MM.1S (cell line): ENCODE measurements at regions not wholly inside any gene's neighbourhood (a gene's known extent, or its start where the extent isn't known, plus 50 kb on each side); places are given as distances from the start of the nearest gene placed in this dataset.

Experiments
- EZH2phosphoT487 ChIP-seq: fragments of 300-600 bp; sonication (generic); IDR thresholded peaks from 2 replicates; pipeline ENCODE4 v1.6.1; 2018; ENCODE audit warnings: antibody characterized with exemption, low read length
- TF ChIP-seq, protein P1 (sequence below): fragments of 300-600 bp; sonication (generic); IDR thresholded peaks from 2 replicates; pipeline ENCODE4 v1.5.1; 2016; ENCODE audit warnings: antibody characterized with exemption, low read length, mixed read lengths

DNA sequence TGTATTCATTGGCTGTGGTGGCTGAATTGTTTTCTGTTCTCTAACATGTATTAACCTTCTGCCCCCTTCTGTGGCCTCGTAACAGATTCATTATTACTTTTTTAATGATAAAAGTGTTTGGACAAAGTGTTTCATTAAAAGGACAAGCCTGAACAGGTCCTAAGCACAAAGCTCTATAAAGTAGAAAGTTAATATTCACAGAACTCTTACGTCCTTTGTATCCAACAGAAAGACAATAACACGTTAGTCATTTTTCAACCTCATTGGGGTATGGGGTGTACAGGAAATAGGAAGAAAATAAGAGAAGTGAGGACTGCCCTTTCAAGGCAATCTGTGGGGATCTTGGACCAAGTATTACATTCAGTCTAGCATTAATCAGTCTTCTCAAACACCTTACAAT is 105.5 kb upstream of the RGPD4 start:
- TF ChIP-seq, protein P1, sequence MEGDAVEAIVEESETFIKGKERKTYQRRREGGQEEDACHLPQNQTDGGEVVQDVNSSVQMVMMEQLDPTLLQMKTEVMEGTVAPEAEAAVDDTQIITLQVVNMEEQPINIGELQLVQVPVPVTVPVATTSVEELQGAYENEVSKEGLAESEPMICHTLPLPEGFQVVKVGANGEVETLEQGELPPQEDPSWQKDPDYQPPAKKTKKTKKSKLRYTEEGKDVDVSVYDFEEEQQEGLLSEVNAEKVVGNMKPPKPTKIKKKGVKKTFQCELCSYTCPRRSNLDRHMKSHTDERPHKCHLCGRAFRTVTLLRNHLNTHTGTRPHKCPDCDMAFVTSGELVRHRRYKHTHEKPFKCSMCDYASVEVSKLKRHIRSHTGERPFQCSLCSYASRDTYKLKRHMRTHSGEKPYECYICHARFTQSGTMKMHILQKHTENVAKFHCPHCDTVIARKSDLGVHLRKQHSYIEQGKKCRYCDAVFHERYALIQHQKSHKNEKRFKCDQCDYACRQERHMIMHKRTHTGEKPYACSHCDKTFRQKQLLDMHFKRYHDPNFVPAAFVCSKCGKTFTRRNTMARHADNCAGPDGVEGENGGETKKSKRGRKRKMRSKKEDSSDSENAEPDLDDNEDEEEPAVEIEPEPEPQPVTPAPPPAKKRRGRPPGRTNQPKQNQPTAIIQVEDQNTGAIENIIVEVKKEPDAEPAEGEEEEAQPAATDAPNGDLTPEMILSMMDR: no peak
- no peak for TF ChIP-seq EZH2phosphoT487
